H1 (cell line): ENCODE measurements at regions not wholly inside any gene's neighbourhood (a gene's known extent, or its start where the extent isn't known, plus 50 kb on each side); places are given as distances from the start of the nearest gene placed in this dataset.

Source experiments
- KDM1A ChIP-seq: fragments of 200-600, 300-600 bp; sonication (generic); IDR thresholded peaks from 2 replicates; pipeline ENCODE4 v1.7.1; 2016; ENCODE audit warnings: mild to moderate bottlenecking, low read length, borderline replicate concordance
- TF ChIP-seq, protein P1 (sequence below): fragments of 300-600 bp; sonication (generic); IDR thresholded peaks from 2 replicates; pipeline ENCODE4 v1.7.1; 2012; ENCODE audit warnings: low read length, moderate library complexity, mild to moderate bottlenecking, inconsistent platforms; ENCODE audit not compliant: insufficient replicate concordance

GRCh38 chr3:43213631-43214030, 72.7 kb upstream of the SNRK start (continued):
- TF ChIP-seq, protein P1, sequence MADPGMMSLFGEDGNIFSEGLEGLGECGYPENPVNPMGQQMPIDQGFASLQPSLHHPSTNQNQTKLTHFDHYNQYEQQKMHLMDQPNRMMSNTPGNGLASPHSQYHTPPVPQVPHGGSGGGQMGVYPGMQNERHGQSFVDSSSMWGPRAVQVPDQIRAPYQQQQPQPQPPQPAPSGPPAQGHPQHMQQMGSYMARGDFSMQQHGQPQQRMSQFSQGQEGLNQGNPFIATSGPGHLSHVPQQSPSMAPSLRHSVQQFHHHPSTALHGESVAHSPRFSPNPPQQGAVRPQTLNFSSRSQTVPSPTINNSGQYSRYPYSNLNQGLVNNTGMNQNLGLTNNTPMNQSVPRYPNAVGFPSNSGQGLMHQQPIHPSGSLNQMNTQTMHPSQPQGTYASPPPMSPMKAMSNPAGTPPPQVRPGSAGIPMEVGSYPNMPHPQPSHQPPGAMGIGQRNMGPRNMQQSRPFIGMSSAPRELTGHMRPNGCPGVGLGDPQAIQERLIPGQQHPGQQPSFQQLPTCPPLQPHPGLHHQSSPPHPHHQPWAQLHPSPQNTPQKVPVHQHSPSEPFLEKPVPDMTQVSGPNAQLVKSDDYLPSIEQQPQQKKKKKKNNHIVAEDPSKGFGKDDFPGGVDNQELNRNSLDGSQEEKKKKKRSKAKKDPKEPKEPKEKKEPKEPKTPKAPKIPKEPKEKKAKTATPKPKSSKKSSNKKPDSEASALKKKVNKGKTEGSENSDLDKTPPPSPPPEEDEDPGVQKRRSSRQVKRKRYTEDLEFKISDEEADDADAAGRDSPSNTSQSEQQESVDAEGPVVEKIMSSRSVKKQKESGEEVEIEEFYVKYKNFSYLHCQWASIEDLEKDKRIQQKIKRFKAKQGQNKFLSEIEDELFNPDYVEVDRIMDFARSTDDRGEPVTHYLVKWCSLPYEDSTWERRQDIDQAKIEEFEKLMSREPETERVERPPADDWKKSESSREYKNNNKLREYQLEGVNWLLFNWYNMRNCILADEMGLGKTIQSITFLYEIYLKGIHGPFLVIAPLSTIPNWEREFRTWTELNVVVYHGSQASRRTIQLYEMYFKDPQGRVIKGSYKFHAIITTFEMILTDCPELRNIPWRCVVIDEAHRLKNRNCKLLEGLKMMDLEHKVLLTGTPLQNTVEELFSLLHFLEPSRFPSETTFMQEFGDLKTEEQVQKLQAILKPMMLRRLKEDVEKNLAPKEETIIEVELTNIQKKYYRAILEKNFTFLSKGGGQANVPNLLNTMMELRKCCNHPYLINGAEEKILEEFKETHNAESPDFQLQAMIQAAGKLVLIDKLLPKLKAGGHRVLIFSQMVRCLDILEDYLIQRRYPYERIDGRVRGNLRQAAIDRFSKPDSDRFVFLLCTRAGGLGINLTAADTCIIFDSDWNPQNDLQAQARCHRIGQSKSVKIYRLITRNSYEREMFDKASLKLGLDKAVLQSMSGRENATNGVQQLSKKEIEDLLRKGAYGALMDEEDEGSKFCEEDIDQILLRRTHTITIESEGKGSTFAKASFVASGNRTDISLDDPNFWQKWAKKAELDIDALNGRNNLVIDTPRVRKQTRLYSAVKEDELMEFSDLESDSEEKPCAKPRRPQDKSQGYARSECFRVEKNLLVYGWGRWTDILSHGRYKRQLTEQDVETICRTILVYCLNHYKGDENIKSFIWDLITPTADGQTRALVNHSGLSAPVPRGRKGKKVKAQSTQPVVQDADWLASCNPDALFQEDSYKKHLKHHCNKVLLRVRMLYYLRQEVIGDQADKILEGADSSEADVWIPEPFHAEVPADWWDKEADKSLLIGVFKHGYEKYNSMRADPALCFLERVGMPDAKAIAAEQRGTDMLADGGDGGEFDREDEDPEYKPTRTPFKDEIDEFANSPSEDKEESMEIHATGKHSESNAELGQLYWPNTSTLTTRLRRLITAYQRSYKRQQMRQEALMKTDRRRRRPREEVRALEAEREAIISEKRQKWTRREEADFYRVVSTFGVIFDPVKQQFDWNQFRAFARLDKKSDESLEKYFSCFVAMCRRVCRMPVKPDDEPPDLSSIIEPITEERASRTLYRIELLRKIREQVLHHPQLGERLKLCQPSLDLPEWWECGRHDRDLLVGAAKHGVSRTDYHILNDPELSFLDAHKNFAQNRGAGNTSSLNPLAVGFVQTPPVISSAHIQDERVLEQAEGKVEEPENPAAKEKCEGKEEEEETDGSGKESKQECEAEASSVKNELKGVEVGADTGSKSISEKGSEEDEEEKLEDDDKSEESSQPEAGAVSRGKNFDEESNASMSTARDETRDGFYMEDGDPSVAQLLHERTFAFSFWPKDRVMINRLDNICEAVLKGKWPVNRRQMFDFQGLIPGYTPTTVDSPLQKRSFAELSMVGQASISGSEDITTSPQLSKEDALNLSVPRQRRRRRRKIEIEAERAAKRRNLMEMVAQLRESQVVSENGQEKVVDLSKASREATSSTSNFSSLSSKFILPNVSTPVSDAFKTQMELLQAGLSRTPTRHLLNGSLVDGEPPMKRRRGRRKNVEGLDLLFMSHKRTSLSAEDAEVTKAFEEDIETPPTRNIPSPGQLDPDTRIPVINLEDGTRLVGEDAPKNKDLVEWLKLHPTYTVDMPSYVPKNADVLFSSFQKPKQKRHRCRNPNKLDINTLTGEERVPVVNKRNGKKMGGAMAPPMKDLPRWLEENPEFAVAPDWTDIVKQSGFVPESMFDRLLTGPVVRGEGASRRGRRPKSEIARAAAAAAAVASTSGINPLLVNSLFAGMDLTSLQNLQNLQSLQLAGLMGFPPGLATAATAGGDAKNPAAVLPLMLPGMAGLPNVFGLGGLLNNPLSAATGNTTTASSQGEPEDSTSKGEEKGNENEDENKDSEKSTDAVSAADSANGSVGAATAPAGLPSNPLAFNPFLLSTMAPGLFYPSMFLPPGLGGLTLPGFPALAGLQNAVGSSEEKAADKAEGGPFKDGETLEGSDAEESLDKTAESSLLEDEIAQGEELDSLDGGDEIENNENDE: no peak
- TF ChIP-seq KDM1A: no peak
- TF ChIP-seq, all 59 proteins: peak for 0
